HG03139 (cell line): ENCODE measurements at regions not wholly inside any gene's neighbourhood (a gene's known extent, or its start where the extent isn't known, plus 50 kb on each side); places are given as distances from the start of the nearest gene placed in this dataset.

Source experiments
- ATAC-seq: cut with Tn5 transposase; IDR thresholded peaks from one replicate; pipeline ENCODE4 v1.9.1; 2021; ENCODE audit not compliant: unreplicated experiment

GRCh38 chr14:99037777-99038430 is 234.1 kb downstream of the BCL11B start:
- ATAC-seq, result no peak

DNA sequence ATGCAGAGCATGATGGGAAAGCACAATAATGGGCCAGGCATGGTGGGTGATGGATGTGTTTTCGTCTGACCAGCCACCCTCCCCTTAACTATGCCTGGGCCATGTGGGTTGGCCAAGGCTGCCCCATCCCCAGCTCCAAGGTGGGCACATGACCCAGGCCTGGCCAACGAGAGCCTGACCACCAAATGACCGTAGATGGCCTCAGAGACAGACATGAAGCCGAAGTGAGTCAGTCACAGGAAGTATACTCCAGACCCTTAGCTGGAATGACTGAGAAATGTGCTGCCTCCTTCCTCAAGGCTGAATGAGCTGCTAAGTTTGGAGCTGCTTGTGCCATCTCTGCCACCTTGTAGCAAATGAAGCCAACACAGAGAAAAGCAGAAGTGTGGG is 233.6 kb downstream of the BCL11B start:
- ATAC-seq, result no peak

- no peak for ATAC-seq
Measured at GRCh38 chr14:99039331-99040041, 232.5 kb downstream of the BCL11B start.

- ATAC-seq, result no peak
Measured at GRCh38 chr14:99040052-99040451, 231.9 kb downstream of the BCL11B start.

- ATAC-seq, result no peak
Measured at GRCh38 chr14:99040711-99041110, 231.3 kb downstream of the BCL11B start.

- ATAC-seq, result no peak
Measured at GRCh38 chr14:99041141-99041819, 230.7 kb downstream of the BCL11B start.

DNA sequence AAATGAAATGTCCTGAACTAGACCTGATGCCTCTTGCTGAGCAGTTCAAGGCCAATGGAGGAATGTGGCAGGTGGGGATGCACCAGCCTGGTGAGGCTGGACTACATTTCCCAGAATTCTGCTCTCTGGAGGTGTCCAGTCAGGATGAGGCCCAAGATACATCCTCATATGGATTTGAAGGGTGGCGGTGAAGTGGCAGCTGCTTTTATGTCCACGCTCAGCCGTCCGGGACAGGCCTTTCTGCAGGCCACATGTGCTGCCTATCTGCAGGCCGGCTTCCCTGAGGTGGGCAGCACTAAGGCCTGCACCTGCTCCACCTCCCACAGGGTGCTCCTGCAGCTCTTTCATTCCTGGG is 230.2 kb downstream of the BCL11B start:
- no peak for ATAC-seq

DNA sequence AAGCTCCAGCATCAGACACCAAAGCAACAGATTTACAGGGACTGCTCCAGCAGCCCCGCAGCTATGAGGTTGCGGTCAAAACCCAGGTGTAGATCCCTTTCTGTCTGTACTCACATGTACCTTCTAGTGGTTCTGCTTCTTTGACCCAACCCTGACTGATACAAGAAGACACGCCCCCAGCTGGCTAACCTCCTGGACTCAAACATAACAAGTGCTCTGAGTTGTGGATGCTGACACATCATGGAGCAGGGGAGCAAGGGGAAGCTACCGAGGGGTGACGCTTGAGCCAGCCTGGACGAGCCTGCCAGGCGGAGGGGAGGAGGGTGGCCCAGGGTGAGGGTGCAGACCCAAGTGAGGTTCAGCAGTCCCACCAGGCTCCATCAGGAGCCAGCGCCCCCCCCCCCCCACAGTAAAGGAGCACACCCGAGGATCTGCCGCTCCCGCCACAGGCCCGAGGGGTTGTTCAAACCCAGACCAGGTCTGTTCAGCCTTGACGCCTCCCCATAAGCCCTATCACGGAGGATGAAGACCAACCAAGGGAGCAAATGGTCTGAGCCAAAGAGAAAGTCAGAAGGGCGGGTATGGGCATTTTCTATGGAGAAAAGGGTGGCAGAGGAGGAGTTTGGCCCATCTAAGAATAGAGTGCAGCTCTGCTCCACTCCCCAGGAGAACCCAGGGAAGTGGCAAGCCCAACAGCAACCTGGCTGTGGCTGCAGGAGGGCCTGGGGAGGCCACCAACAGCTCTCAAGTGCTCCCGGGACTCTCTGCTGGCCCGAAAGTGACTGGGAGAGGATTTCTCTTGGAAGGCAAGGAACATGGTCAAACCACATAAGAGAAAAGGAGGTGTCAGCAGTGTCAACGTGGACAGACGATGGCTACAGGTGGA is 229.4 kb downstream of the BCL11B start:
- no peak for ATAC-seq

GRCh38 chr14:99043267-99043615 is 228.8 kb downstream of the BCL11B start:
- ATAC-seq, result no peak

- ATAC-seq, result no peak
Measured at GRCh38 chr14:99043756-99044155, 228.2 kb downstream of the BCL11B start.

DNA sequence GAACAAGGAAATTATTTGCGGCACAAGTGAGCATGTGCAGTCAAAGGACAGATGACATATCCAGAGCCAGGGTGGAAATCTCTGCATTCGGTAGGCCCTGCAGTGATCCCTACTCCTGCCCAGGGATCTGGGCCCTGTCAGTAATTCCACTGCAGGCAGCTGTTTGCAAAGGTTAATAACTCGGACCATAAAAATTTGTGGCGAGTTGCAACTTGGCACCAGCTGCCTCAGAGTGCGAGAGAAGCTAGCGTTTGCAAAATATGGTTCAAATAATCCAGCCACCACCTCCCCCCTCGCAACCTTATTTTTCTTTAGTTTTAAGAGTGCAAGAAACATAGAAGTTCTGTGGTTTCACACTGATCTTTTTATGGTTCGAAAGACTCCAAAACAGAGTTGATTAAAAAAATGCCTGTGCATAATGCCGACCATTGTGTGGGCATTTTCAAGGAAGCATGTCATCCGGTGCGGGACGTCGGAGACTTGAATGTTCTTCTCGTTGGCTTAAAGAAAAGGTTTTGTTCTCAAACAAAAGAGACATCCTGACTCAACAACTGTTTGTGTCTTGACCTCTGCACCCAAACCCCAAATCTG is 224.5 kb downstream of the BCL11B start:
- ATAC-seq, result no peak

GRCh38 chr14:99050309-99050708 is 221.7 kb downstream of the BCL11B start:
- ATAC-seq, result no peak

GRCh38 chr14:99052467-99052866 is 219.5 kb downstream of the BCL11B start:
- ATAC-seq, result no peak

DNA sequence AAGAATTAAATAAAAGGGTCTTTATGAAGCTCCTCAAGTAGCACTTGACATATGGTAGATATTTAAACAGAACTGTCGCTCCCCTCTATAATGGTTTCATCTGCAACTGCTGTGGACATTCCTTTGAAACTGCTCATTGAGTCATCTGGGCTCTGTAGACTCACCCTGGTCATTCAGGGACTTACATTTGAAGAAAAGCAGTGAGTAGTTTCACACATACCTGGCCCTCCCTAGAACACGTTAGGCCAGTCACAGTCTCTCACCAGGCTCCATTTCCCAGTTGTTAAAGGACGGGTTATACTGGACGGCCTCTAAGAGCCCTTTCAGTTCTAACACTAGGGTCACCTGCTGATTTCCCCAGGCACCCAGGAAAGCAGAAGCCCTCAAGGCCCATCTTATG is 217.0 kb downstream of the BCL11B start:
- no peak for ATAC-seq

- ATAC-seq, result no peak
Measured at GRCh38 chr14:99055816-99056215, 216.2 kb downstream of the BCL11B start.

- ATAC-seq, result no peak
Measured at GRCh38 chr14:99057576-99058083, 214.4 kb downstream of the BCL11B start.

DNA sequence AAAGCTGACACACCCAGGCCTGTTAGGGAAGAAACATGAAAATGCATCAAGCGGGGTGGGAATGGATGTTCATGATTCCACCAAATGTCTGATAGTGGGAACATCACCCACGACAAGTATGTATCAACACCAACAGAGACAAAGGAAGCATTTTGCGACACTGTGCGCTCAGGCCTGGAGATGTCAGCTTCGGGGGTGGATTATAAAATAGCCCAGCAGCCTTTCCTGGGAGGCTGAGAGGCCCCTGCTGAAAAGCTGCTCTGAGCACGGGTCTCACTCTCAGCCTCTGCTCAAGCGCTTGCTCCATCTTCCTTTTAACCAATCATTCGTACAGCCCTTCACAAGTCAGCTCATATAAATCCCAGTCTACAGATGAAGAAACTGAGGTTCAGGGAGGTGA is 213.5 kb downstream of the BCL11B start:
- ATAC-seq, result no peak

GRCh38 chr14:99062216-99062615 is 209.8 kb downstream of the BCL11B start:
- no peak for ATAC-seq

- no peak for ATAC-seq
Measured at GRCh38 chr14:99062772-99063418, 209.1 kb downstream of the BCL11B start.

- ATAC-seq, result no peak
Measured at GRCh38 chr14:99063620-99064225, 208.3 kb downstream of the BCL11B start.
